H9 (cell line): ENCODE measurements at regions not wholly inside any gene's neighbourhood (a gene's known extent, or its start where the extent isn't known, plus 50 kb on each side); places are given as distances from the start of the nearest gene placed in this dataset.

ENCODE experiments used
- DNase-seq: peaks from one replicate; pipeline ENCODE4 v3.0.0-alpha.2; 2017
- H2AFZ ChIP-seq: one replicate; pipeline ENCODE4 v1.6.1; 2013; ENCODE audit warnings: mild to moderate bottlenecking, low read length, control low read depth, moderate library complexity
- H2AK5ac ChIP-seq: 2 replicates; pipeline ENCODE4 v1.6.1; 2013; ENCODE audit warnings: low read length, control low read depth, mixed read lengths; ENCODE audit not compliant: insufficient read length
- H2BK120ac ChIP-seq: one replicate; pipeline ENCODE4 v1.6.1; 2013; ENCODE audit warnings: low read depth, mild to moderate bottlenecking, low read length, control low read depth, inconsistent platforms; ENCODE audit not compliant: poor library complexity, severe bottlenecking
- H2BK12ac ChIP-seq: 2 replicates; pipeline ENCODE4 v1.6.1; 2013; ENCODE audit warnings: low read length, control low read depth, mixed read lengths, low read depth; ENCODE audit not compliant: insufficient read length
- H2BK15ac ChIP-seq: 2 replicates; pipeline ENCODE4 v1.6.1; 2013; ENCODE audit warnings: low read depth, low read length, control low read depth
- H2BK20ac ChIP-seq: one replicate; pipeline ENCODE4 v1.6.1; 2013; ENCODE audit warnings: low read depth, mild to moderate bottlenecking, low read length, control low read depth, inconsistent platforms; ENCODE audit not compliant: poor library complexity, severe bottlenecking
- H2BK5ac ChIP-seq: 2 replicates; pipeline ENCODE4 v1.6.1; 2013; ENCODE audit warnings: low read length, control low read depth, mixed read lengths; ENCODE audit not compliant: insufficient read length
- H3K14ac ChIP-seq: 2 replicates; pipeline ENCODE4 v1.6.1; 2013; ENCODE audit warnings: low read length, control low read depth; ENCODE audit not compliant: insufficient read depth
- H3K18ac ChIP-seq: 2 replicates; pipeline ENCODE4 v1.6.1; 2013; ENCODE audit warnings: low read depth, mild to moderate bottlenecking, mixed read lengths, low read length, control low read depth; ENCODE audit not compliant: insufficient read length
- H3K23ac ChIP-seq: 2 replicates; pipeline ENCODE4 v1.6.1; 2013; ENCODE audit warnings: low read length, control low read depth, mixed read lengths, low read depth; ENCODE audit not compliant: insufficient read length
- H3K23me2 ChIP-seq: 2 replicates; pipeline ENCODE4 v1.6.1; 2013; ENCODE audit warnings: low read depth, mild to moderate bottlenecking, mixed read lengths, low read length, control low read depth; ENCODE audit not compliant: insufficient read length, poor library complexity, severe bottlenecking
- H3K27ac ChIP-seq: 2 replicates; pipeline ENCODE4 v1.5.1; 2013; ENCODE audit warnings: low read length, control low read depth, mixed read lengths, low read depth; ENCODE audit not compliant: insufficient read length
- H3K27me3 ChIP-seq: 2 replicates; pipeline ENCODE4 v1.6.1; 2013; ENCODE audit warnings: low read length, control low read depth, inconsistent platforms; ENCODE audit not compliant: insufficient read depth
- H3K4ac ChIP-seq: 2 replicates; pipeline ENCODE4 v1.6.1; 2013; ENCODE audit warnings: low read depth, mild to moderate bottlenecking, control low read depth, inconsistent platforms, low read length, moderate library complexity
- H3K4me1 ChIP-seq: 2 replicates; pipeline ENCODE4 v1.6.1; 2013; ENCODE audit warnings: low read length, control low read depth, inconsistent platforms; ENCODE audit not compliant: insufficient read depth
- H3K4me2 ChIP-seq: 2 replicates; pipeline ENCODE4 v1.6.1; 2013; ENCODE audit warnings: low read length, control low read depth, mixed read lengths; ENCODE audit not compliant: insufficient read length, insufficient read depth
- H3K56ac ChIP-seq: 2 replicates; pipeline ENCODE4 v1.6.1; 2013; ENCODE audit warnings: low read depth, mild to moderate bottlenecking, mixed read lengths, low read length, control low read depth; ENCODE audit not compliant: insufficient read length
- H3K79me1 ChIP-seq: 2 replicates; pipeline ENCODE4 v1.6.1; 2013; ENCODE audit warnings: low read depth, mild to moderate bottlenecking, moderate library complexity, low read length, control low read depth, inconsistent platforms; ENCODE audit not compliant: insufficient read depth, poor library complexity, severe bottlenecking
- H3K79me2 ChIP-seq: 2 replicates; pipeline ENCODE4 v1.6.1; 2013; ENCODE audit warnings: low read length, control low read depth, inconsistent platforms; ENCODE audit not compliant: insufficient read depth
- H3K9ac ChIP-seq: 2 replicates; pipeline ENCODE4 v1.6.1; 2013; ENCODE audit warnings: low read length, control low read depth, mixed read lengths; ENCODE audit not compliant: insufficient read length; ENCODE audit errors: extremely low read depth
- H3K9me3 ChIP-seq: one replicate; pipeline ENCODE4 v1.6.1; 2013; ENCODE audit warnings: low read depth, low read length, inconsistent platforms; ENCODE audit not compliant: control insufficient read depth
- H3T11ph ChIP-seq: one replicate; pipeline ENCODE4 v1.6.1; 2013; ENCODE audit warnings: mild to moderate bottlenecking, low read length, control low read depth, inconsistent platforms
- H4K20me1 ChIP-seq: one replicate; pipeline ENCODE4 v1.6.1; 2013; ENCODE audit not compliant: control insufficient read depth, insufficient read length, insufficient read depth
- H4K5ac ChIP-seq: 2 replicates; pipeline ENCODE4 v1.6.1; 2013; ENCODE audit warnings: low read depth, mild to moderate bottlenecking, mixed read lengths, low read length, control low read depth; ENCODE audit not compliant: insufficient read length
- H4K8ac ChIP-seq: replicated peaks from 2 replicates; pipeline ENCODE4 v1.6.1; 2013; ENCODE audit warnings: low read length, control low read depth, mixed read lengths, low read depth; ENCODE audit not compliant: insufficient read length
- H4K91ac ChIP-seq: 2 replicates; pipeline ENCODE4 v1.6.1; 2013; ENCODE audit warnings: low read depth, mild to moderate bottlenecking, moderate library complexity, mixed read lengths, low read length, control low read depth; ENCODE audit not compliant: insufficient read length
- H3K27ac Mint-ChIP-seq, 3 experiments: 2 replicates in 2 of 3; 3 replicates in 1 of 3; pipeline ENCODE4 v1.8.0; 2020 to 2021; ENCODE audit warnings: mixed read lengths in 3 of 3, mild to moderate bottlenecking in 1 of 3, moderate library complexity in 1 of 3
- H3K27me3 Mint-ChIP-seq: 2 replicates; pipeline ENCODE4 v1.8.0; 2021; ENCODE audit warnings: low read depth, mild to moderate bottlenecking, moderate library complexity, mixed read lengths
- H3K36me3 Mint-ChIP-seq, 3 experiments: 2 replicates in 2 of 3; 3 replicates in 1 of 3; pipeline ENCODE4 v1.8.0; 2020 to 2021; ENCODE audit warnings: low read depth in 3 of 3, mixed read lengths in 3 of 3; ENCODE audit not compliant: insufficient read depth in 1 of 3
- H3K4me1 Mint-ChIP-seq, 2 experiments: 2 replicates each; pipeline ENCODE4 v1.8.0; 2020; ENCODE audit warnings: mixed read lengths in 2 of 2
- H3K4me3 Mint-ChIP-seq, 2 experiments: 2 replicates in 1 of 2; 3 replicates in 1 of 2; pipeline ENCODE4 v1.8.0; 2020 to 2021; ENCODE audit warnings: mild to moderate bottlenecking in 2 of 2, mixed read lengths in 2 of 2, moderate library complexity in 1 of 2
- H3K9me3 Mint-ChIP-seq, 2 experiments: 2 replicates in 1 of 2; 3 replicates in 1 of 2; pipeline ENCODE4 v1.8.0; 2020; ENCODE audit warnings: mild to moderate bottlenecking in 2 of 2, mixed read lengths in 2 of 2, moderate library complexity in 1 of 2
- WGBS: extraction: QIAGEN DNeasy Blood & Tissue Kit; methylation state at CpG from one replicate; pipeline ENCODE4 v1.1.7; 2013; ENCODE audit warnings: missing lambda C conversion rate, low lambda C conversion rate, mixed read lengths; ENCODE audit not compliant: insufficient read length; ENCODE audit errors: extremely low coverage; 5-methylcytosine and 5-hydroxymethylcytosine counted together
- TF ChIP-seq, protein P1 (sequence below): fragments of 200-600 bp; sonication (generic); conservative IDR thresholded peaks from 3 replicates; pipeline ENCODE4 v1.8.0; 2021; ENCODE audit warnings: antibody characterized with exemption, mild to moderate bottlenecking

DNA sequence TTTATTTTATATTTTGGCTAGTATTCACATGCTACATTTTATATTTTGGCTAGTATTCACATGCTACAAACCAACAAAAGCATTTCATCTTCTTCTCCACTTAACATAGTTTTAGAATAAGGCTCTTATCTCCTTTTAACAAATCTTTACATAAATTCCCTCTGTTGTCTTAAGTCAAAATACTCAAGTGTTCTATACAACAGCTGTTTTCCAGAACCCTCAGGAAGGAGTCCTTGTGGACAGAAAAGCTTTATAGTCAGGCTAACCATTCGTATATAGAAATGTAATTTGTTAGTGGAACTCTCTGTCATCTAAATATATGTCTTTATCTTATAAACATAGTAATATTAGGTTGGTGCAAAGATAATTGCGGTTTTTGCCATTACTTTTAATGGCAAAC lies 191.0 kb upstream of the FLRT2 start:
- H3K9me3 ChIP-seq = no peaks in the 10 kb centered on the region
- Mint-ChIP-seq H3K4me1 (no peaks in the 10 kb centered on the region), H3K27me3 (no peaks in the 10 kb centered on the region), H3K4me3 (no peak overlapping the region), H3K27ac (no peak overlapping the region), H3K9me3 (no peaks in the 10 kb centered on the region), H3K36me3 (no peaks in the 10 kb centered on the region)
- H2AK5ac ChIP-seq = no peak overlapping the region
- H3K18ac ChIP-seq = no peak overlapping the region
- no peak overlapping the region for H3K9ac ChIP-seq
- no peak overlapping the region for H2BK5ac ChIP-seq
- no peaks in the 10 kb centered on the region for H3K27me3 ChIP-seq
- WGBS = no CpG with 5 or more reads among the region's 2 CpGs
- no peaks in the 10 kb centered on the region for H3K79me2 ChIP-seq
- TF ChIP-seq, protein P1, sequence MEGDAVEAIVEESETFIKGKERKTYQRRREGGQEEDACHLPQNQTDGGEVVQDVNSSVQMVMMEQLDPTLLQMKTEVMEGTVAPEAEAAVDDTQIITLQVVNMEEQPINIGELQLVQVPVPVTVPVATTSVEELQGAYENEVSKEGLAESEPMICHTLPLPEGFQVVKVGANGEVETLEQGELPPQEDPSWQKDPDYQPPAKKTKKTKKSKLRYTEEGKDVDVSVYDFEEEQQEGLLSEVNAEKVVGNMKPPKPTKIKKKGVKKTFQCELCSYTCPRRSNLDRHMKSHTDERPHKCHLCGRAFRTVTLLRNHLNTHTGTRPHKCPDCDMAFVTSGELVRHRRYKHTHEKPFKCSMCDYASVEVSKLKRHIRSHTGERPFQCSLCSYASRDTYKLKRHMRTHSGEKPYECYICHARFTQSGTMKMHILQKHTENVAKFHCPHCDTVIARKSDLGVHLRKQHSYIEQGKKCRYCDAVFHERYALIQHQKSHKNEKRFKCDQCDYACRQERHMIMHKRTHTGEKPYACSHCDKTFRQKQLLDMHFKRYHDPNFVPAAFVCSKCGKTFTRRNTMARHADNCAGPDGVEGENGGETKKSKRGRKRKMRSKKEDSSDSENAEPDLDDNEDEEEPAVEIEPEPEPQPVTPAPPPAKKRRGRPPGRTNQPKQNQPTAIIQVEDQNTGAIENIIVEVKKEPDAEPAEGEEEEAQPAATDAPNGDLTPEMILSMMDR = no peak
- H4K8ac ChIP-seq = no peak overlapping the region
- no peak for DNase-seq
- H3K23me2 ChIP-seq = no peaks in the 10 kb centered on the region
- no peak overlapping the region for H2BK120ac ChIP-seq
- no peaks in the 10 kb centered on the region for H4K20me1 ChIP-seq
- H3T11ph ChIP-seq = no peak overlapping the region
- no peak overlapping the region for H3K27ac ChIP-seq
- H3K4me2 ChIP-seq = no peak overlapping the region
- H3K56ac ChIP-seq = no peak overlapping the region
- H3K14ac ChIP-seq = no peak overlapping the region
- no peak overlapping the region for H3K23ac ChIP-seq
- no peak overlapping the region for H2BK15ac ChIP-seq
- H3K4me1 ChIP-seq = no peaks in the 10 kb centered on the region
- no peak overlapping the region for H4K91ac ChIP-seq
- H3K79me1 ChIP-seq = no peaks in the 10 kb centered on the region
- no peak overlapping the region for H3K4ac ChIP-seq
- H2AFZ ChIP-seq = no peak overlapping the region
- H2BK12ac ChIP-seq = no peak overlapping the region
- no peak overlapping the region for H4K5ac ChIP-seq
- H2BK20ac ChIP-seq = no peak overlapping the region
